HG02884 (cell line): ENCODE measurements at regions not wholly inside any gene's neighbourhood (a gene's known extent, or its start where the extent isn't known, plus 50 kb on each side); places are given as distances from the start of the nearest gene placed in this dataset.

Source experiments
- ATAC-seq: cut with Tn5 transposase; IDR thresholded peaks from one replicate; pipeline ENCODE4 v1.9.1; 2021; ENCODE audit warnings: mild to moderate bottlenecking, moderate library complexity; ENCODE audit not compliant: unreplicated experiment

- no peak for ATAC-seq
Measured at GRCh38 chr7:25391295-25391861, 163.1 kb upstream of the NPVF start.

GRCh38 chr7:25391961-25392587, 163.8 kb upstream of the NPVF start:
- no peak for ATAC-seq

GRCh38 chr7:25392588-25393338, 164.5 kb upstream of the NPVF start:
- no peak for ATAC-seq

GRCh38 chr7:25395976-25396375, 167.7 kb upstream of the NPVF start:
- no peak for ATAC-seq

- ATAC-seq, result no peak
Measured at GRCh38 chr7:25396668-25397067, 168.4 kb upstream of the NPVF start.

GRCh38 chr7:25398418-25398817, 170.1 kb upstream of the NPVF start:
- ATAC-seq, result no peak

- ATAC-seq, result no peak
Measured at GRCh38 chr7:25399000-25399750, 170.9 kb upstream of the NPVF start.

GRCh38 chr7:25402532-25402931, 174.2 kb upstream of the NPVF start:
- no peak for ATAC-seq

- no peak for ATAC-seq
Measured at GRCh38 chr7:25405736-25406135, 177.4 kb upstream of the NPVF start.

- ATAC-seq, result no peak
Measured at GRCh38 chr7:25407053-25407452, 178.8 kb upstream of the NPVF start.

GRCh38 chr7:25408012-25408687, 179.9 kb upstream of the NPVF start:
- ATAC-seq, result no peak

- no peak for ATAC-seq
Measured at GRCh38 chr7:25408876-25409275, 180.6 kb upstream of the NPVF start.

- no peak for ATAC-seq
Measured at GRCh38 chr7:25409897-25410636, 181.8 kb upstream of the NPVF start.

GRCh38 chr7:25420771-25421170, 192.5 kb upstream of the NPVF start:
- ATAC-seq, result no peak

- no peak for ATAC-seq
Measured at GRCh38 chr7:25424113-25424512, 195.8 kb upstream of the NPVF start.

GRCh38 chr7:25424855-25425254, 196.6 kb upstream of the NPVF start:
- no peak for ATAC-seq

GRCh38 chr7:25427721-25428120, 199.4 kb upstream of the NPVF start:
- ATAC-seq, result no peak

GRCh38 chr7:25429731-25430130, 201.4 kb upstream of the NPVF start:
- ATAC-seq, result no peak

- no peak for ATAC-seq
Measured at GRCh38 chr7:25430200-25430931, 202.1 kb upstream of the NPVF start.
